Heart left ventricle (tissue), 16 donors: ENCODE measurements at regions not wholly inside any gene's neighbourhood (a gene's known extent, or its start where the extent isn't known, plus 50 kb on each side); places are given as distances from the start of the nearest gene placed in this dataset.

Source experiments
- ATAC-seq, 4 donors: fragments of 200-7000 bp; cut with Tn5 transposase; one replicate each; pipeline ENCODE4 v1.9.1; 2020 to 2022; ENCODE audit warnings: moderate library complexity in 4 of 4, mild to moderate bottlenecking in 3 of 4, moderate number of reproducible peaks in 1 of 4
- DNase-seq, 5 donors: peaks; one replicate each; pipeline ENCODE4 v3.0.0-alpha.2; 2020
- H3K27ac ChIP-seq, 12 donors: fragments of 200-600 bp; sonication (generic) in 4 of 12; one replicate each; pipeline versions ENCODE4 v1.5.0 to v1.8.0; 2016 to 2022; ENCODE audit warnings: mild to moderate bottlenecking in 2 of 12
- H3K27me3 ChIP-seq, 9 donors: fragments of 200-600 bp; sonication (generic) in 2 of 9; one replicate each; pipeline versions ENCODE4 v1.5.1 to v1.8.0; 2016 to 2022; ENCODE audit warnings: mild to moderate bottlenecking in 3 of 9
- H3K36me3 ChIP-seq, 9 donors: fragments of 200-600 bp; sonication (generic) in 2 of 9; one replicate each; pipeline versions ENCODE4 v1.5.0 to v1.8.0; 2018 to 2022; ENCODE audit warnings: mild to moderate bottlenecking in 2 of 9
- H3K4me1 ChIP-seq, 12 donors: fragments of 200-600 bp; sonication (generic) in 4 of 12; one replicate each; pipeline versions ENCODE4 v1.5.0 to v1.8.0; 2016 to 2022; ENCODE audit warnings: mild to moderate bottlenecking in 3 of 12
- H3K4me3 ChIP-seq, 12 donors: fragments of 200-600 bp; sonication (generic) in 4 of 12; one replicate each; pipeline versions ENCODE4 v1.5.0 to v1.8.0; 2017 to 2022; ENCODE audit warnings: mild to moderate bottlenecking in 9 of 12, moderate library complexity in 4 of 12
- H3K9me3 ChIP-seq, 12 donors: fragments of 200-600 bp; sonication (generic) in 4 of 12; one replicate each; pipeline versions ENCODE4 v1.5.0 to v1.8.0; 2016 to 2022; ENCODE audit warnings: mild to moderate bottlenecking in 1 of 12
- CTCF ChIP-seq, 12 donors: fragments of 200-600 bp; sonication (generic) in 4 of 12; IDR thresholded peaks; one replicate each; pipeline versions ENCODE4 v1.5.0 to v1.8.0; 2018 to 2022; ENCODE audit warnings: antibody characterized with exemption in 12 of 12, mild to moderate bottlenecking in 5 of 12
- POLR2A ChIP-seq, 2 donors: fragments of 450-650 bp; IDR thresholded peaks; one replicate each; pipeline ENCODE4 v1.6.1; 2017; ENCODE audit warnings: antibody characterized with exemption in 2 of 2, mild to moderate bottlenecking in 2 of 2, moderate library complexity in 2 of 2
- WGBS, 4 donors: extraction: QIAGEN DNeasy Blood & Tissue Kit in 2 of 4; methylation state at CpG; one replicate each; pipeline versions ENCODE4 v1.1.5 to v1.1.7; 2013 to 2018; 5-methylcytosine and 5-hydroxymethylcytosine counted together
- intact Hi-C, 10 donors: fragments of 100-400 bp; cut with DNase I; formaldehyde crosslinking; loops; one replicate each; pipeline versions ENCODE4 v1.11.1 to v1.14.2; 2022
- donor health status: ischemic (EF 13 %, LVEDD 7.1; RV severe dilation, severe dysfunction).
- donor health status: healthy with polysubstance abuse.
- donor health status: DM: no; HTN: yes; CAD: no.
- donor health status: DM: no; HTN: no; CAD: no.
- donor health status: ischemic (EF 25% LVEDD 6.9; RV normal size, moderate dysfunction).
- donor health status: ischemic (EF 25% LVEDD 5.7; RV mildly dilated, moderate dysfunction).
- donor health status: healthy.
- donor health status: DM: yes; HTN: yes; CAD: no.
- donor health status: ischemic (EF 35%, LVEDD 5.7; RV mildly dilated, moderate dysfunction).
- donor health status: nonischemic (EF 11% LVEDD 7.7; RV severe dilation, severe dysfunction).
- donor health status: DM: yes; HTN: yes; CAD: no.
- donor health status: PGD.
- donor health status: ischemic (EF 29% LVEDD 5.4; RV normal size, mild dysfunction).
- donor health status: nonischemic (EF 23%, LVEDD 6.1; RV moderate dilation, normal function).

GRCh38 chrX:149131774-149132173 lies 373.3 kb downstream of the IDS start:
- no peaks in the 10 kb centered on the region for H3K36me3 ChIP-seq
- no peak overlapping the region for H3K27ac ChIP-seq
- no peak for TF ChIP-seq CTCF (IDR thresholded peaks at IDR 0.05)
- no peak for TF ChIP-seq POLR2A (IDR thresholded peaks at IDR 0.05)
- H3K27me3 ChIP-seq, result peaks cover 0 to 3% (median 0%) of the 10 kb centered on the region in 9 donors
- DNase-seq (no peak), ATAC-seq (no peak)
- no peak overlapping the region for H3K4me3 ChIP-seq
- no peaks in the 10 kb centered on the region for H3K9me3 ChIP-seq
- WGBS, 4 donors, result 71 to 93% (median 87%) methylated on average over 3 of the region's 3 CpGs
- no peaks in the 10 kb centered on the region for H3K4me1 ChIP-seq
- intact Hi-C loops, result no loop called here

- no peaks in the 10 kb centered on the region for H3K36me3 ChIP-seq
- TF ChIP-seq CTCF (IDR thresholded peaks at IDR 0.05) (no peak), POLR2A (IDR thresholded peaks at IDR 0.05) (no peak)
- H3K27me3 ChIP-seq, result no peaks in the 10 kb centered on the region
- intact Hi-C loops, result no loop called here
- ATAC-seq (no peak), DNase-seq (no peak)
- no peak overlapping the region for H3K27ac ChIP-seq
- no peak overlapping the region for H3K4me3 ChIP-seq
- H3K4me1 ChIP-seq, result no peaks in the 10 kb centered on the region
- 59 to 69% (median 62%) methylated on average over 5 of the region's 5 CpGs for WGBS, 4 donors
- no peaks in the 10 kb centered on the region for H3K9me3 ChIP-seq
Measured at GRCh38 chrX:149129767-149130166, 375.3 kb downstream of the IDS start.

GRCh38 chrX:149124526-149125108 lies 380.5 kb downstream of the IDS start:
- intact Hi-C loops, result no loop called here

More at GRCh38 chrX:149124526-149125108, 380.5 kb downstream of the IDS start:
- no peaks in the 10 kb centered on the region for H3K27me3 ChIP-seq
- no peaks in the 10 kb centered on the region for H3K9me3 ChIP-seq
- ATAC-seq, result no peak
- 64 to 89% (median 76%) methylated on average over 3 of the region's 3 CpGs for WGBS, 4 donors
- TF ChIP-seq CTCF (IDR thresholded peaks at IDR 0.05) (no peak), POLR2A (IDR thresholded peaks at IDR 0.05) (no peak)
- no peak overlapping the region for H3K27ac ChIP-seq
- no peak for DNase-seq
- H3K4me3 ChIP-seq, result no peak overlapping the region
- no peaks in the 10 kb centered on the region for H3K4me1 ChIP-seq
- H3K36me3 ChIP-seq, result no peaks in the 10 kb centered on the region
